ENCODE measurements at regions not wholly inside any gene's neighbourhood (a gene's known extent, or its start where the extent isn't known, plus 50 kb on each side); places are given as distances from the start of the nearest gene placed in this dataset.
A peak's percentile ranks its signal among the peaks of the same experiment; 100 is the strongest.

DNA sequence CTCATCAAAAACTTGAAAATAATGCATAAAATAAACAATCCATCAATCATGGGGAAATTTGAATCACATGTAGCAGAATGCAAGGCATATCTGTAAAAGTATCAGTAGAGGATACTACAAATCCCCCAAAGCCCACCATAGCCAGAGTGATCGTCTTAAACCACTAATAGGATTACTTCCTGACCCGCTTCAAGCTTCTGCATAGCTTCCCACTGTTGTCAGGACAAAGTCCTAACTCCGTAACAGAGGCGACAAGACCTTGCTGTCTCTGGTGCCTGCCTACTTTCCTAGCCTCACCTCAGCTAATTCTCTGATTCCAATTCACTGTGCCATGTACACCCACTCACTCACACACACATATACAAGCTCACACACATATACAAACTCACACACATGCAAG lies 161.2 kb upstream of the NFIA start:
- TF ChIP-seq POLR2A (IDR thresholded peaks at IDR 0.05) = no peak
- TF ChIP-seq, protein P1, sequence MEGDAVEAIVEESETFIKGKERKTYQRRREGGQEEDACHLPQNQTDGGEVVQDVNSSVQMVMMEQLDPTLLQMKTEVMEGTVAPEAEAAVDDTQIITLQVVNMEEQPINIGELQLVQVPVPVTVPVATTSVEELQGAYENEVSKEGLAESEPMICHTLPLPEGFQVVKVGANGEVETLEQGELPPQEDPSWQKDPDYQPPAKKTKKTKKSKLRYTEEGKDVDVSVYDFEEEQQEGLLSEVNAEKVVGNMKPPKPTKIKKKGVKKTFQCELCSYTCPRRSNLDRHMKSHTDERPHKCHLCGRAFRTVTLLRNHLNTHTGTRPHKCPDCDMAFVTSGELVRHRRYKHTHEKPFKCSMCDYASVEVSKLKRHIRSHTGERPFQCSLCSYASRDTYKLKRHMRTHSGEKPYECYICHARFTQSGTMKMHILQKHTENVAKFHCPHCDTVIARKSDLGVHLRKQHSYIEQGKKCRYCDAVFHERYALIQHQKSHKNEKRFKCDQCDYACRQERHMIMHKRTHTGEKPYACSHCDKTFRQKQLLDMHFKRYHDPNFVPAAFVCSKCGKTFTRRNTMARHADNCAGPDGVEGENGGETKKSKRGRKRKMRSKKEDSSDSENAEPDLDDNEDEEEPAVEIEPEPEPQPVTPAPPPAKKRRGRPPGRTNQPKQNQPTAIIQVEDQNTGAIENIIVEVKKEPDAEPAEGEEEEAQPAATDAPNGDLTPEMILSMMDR (IDR thresholded peaks at IDR 0.05) = no peak
- Histone ChIP-seq H3K9me3 (no peaks in the 10 kb centered on the region), H3K36me3 (no peaks in the 10 kb centered on the region), H3K27ac (no peak overlapping the region), H3K4me1 (peaks cover 0 to 39% (median 23%) of the 10 kb centered on the region in 12 donors), H3K4me3 (no peak overlapping the region), H3K27me3 (no peaks in the 10 kb centered on the region)
- intact Hi-C loops (cut with DNase I) = no loop called here
- no peak for DNase-seq
- 93 to 97% (median 96%) methylated on average over 4 of the region's 4 CpGs for WGBS, 4 donors
- no peak for ATAC-seq

DNA sequence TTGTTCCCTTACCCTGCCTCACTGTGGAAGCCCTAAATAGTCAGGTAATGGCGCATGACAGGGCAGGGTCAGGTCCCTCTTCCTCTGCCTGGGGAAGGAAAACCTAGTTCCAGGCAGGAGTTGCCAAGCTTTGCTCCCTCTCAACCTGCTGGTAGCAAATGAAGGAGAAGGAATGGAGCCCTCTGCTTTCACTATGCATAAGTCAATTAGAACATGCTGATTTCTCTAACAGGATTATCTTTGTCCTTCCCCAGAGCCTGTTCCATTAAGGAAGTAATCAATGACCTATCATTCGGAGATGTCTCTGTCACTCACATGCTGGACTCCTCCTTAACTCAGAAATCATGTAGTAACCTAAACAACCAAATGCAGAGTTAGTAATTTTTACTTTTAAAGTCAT lies 161.8 kb upstream of the NFIA start:
- Histone ChIP-seq H3K36me3 (no peaks in the 10 kb centered on the region), H3K9me3 (no peaks in the 10 kb centered on the region), H3K27me3 (no peaks in the 10 kb centered on the region), H3K27ac (no peak overlapping the region), H3K4me1 (peaks cover 0 to 41% (median 21%) of the 10 kb centered on the region in 12 donors), H3K4me3 (no peak overlapping the region)
- TF ChIP-seq, protein P1 (IDR thresholded peaks at IDR 0.05) = no peak
- no peak for TF ChIP-seq POLR2A (IDR thresholded peaks at IDR 0.05)
- ATAC-seq (no peak), DNase-seq (no peak)
- intact Hi-C loops (cut with DNase I) = no loop called here
- WGBS, 4 donors = 90 to 94% (median 92%) methylated on average over 2 of the region's 2 CpGs

DNA sequence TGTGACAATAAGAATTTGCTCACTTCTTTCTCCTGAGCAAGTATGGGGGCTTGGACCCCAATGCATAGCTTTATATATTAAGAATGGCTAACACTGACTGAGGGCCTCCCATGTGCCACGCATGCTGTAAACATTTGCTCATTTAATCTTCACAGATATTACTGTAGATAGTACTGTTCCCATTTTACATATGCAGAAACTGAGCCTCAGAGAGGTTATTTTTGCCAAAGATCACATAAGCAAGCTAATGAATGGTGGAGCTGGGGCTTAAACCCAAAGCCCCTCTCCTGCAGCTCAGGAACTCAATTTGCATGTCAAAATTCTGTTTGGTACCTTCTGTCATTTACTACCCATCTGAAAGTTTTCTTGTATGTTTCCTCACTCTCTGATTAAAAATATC lies 163.5 kb upstream of the NFIA start:
- Histone ChIP-seq H3K4me3 (no peak overlapping the region), H3K4me1 (peaks cover 0 to 30% (median 12%) of the 10 kb centered on the region in 12 donors), H3K27ac (no peak overlapping the region), H3K27me3 (no peaks in the 10 kb centered on the region), H3K36me3 (no peaks in the 10 kb centered on the region), H3K9me3 (no peaks in the 10 kb centered on the region)
- no peak for ATAC-seq
- intact Hi-C loops (cut with DNase I) = no loop called here
- 93 to 100% (median 95%) methylated on average over 1 of the region's 1 CpG for WGBS, 4 donors
- DNase-seq = no peak
- no peak for TF ChIP-seq POLR2A (IDR thresholded peaks at IDR 0.05)
- TF ChIP-seq, protein P1 (IDR thresholded peaks at IDR 0.05) = no peak

DNA sequence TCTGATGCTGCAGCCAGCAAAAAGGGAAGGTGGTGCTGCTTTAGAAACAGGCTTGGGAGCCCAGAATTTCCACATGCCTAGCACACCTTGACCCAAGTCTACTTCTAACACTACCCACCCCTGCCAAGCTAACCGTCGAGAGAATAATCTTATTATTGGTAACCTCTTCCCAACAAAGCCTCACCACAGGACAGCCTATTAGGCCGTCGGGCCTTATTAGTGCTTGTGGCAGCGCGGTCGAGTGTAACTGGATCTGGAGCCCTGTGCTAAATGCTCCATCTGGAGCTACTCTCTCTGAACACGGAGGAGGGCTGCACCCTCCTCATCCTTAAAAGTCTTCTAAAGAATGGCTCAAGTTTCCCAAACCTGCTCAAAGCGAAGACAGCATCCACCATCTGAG lies 165.5 kb upstream of the NFIA start:
- Histone ChIP-seq H3K4me3 (no peak overlapping the region), H3K27ac (peak overlapping the region in 4 of 12 donors; percentile 42 to 57 (median 51)), H3K9me3 (no peaks in the 10 kb centered on the region), H3K27me3 (no peaks in the 10 kb centered on the region), H3K4me1 (peaks cover 0 to 17% (median 3%) of the 10 kb centered on the region in 12 donors), H3K36me3 (no peaks in the 10 kb centered on the region)
- WGBS, 4 donors = 87 to 96% (median 90%) methylated on average over 9 of the region's 9 CpGs
- no peak for DNase-seq
- TF ChIP-seq, protein P1 (IDR thresholded peaks at IDR 0.05) = no peak
- no peak for TF ChIP-seq POLR2A (IDR thresholded peaks at IDR 0.05)
- intact Hi-C loops (cut with DNase I) = no loop called here
- no peak for ATAC-seq
